NT2/D1 (cell line): ENCODE measurements at regions not wholly inside any gene's neighbourhood (a gene's known extent, or its start where the extent isn't known, plus 50 kb on each side); places are given as distances from the start of the nearest gene placed in this dataset.
"Not testable (repeated sequence)": the region's sequence is repeated elsewhere in the genome, so short reads cannot be mapped to it uniquely, and the experiment has no call there.

ENCODE experiments used
- YY1 ChIP-seq: IDR thresholded peaks from 2 replicates; pipeline ENCODE4 v1.6.1; 2011; ENCODE audit not compliant: insufficient read length, insufficient read depth
- ZNF274 ChIP-seq: IDR thresholded peaks from 2 replicates; pipeline ENCODE4 v1.6.1; 2011; ENCODE audit warnings: mild to moderate bottlenecking, low read depth, low read length

GRCh38 chr4:188438391-188438824, 299.2 kb downstream of the TRIML1 start:
- TF ChIP-seq YY1, ZNF274: not testable (repeated sequence)
